GM18511 (cell line): ENCODE measurements at regions not wholly inside any gene's neighbourhood (a gene's known extent, or its start where the extent isn't known, plus 50 kb on each side); places are given as distances from the start of the nearest gene placed in this dataset.

ENCODE experiments used
- ATAC-seq: cut with Tn5 transposase; IDR thresholded peaks from one replicate; pipeline ENCODE4 v1.9.1; 2021; ENCODE audit warnings: mild to moderate bottlenecking, moderate library complexity; ENCODE audit not compliant: unreplicated experiment

GRCh38 chr7:81607987-81608386 is 161.9 kb downstream of the HGF start:
- no peak for ATAC-seq

GRCh38 chr7:81606078-81606863 is 163.6 kb downstream of the HGF start:
- no peak for ATAC-seq

- no peak for ATAC-seq
Measured at GRCh38 chr7:81605493-81605892, 164.4 kb downstream of the HGF start.

GRCh38 chr7:81604808-81605174 is 165.1 kb downstream of the HGF start:
- ATAC-seq = no peak

GRCh38 chr7:81604075-81604807 is 165.6 kb downstream of the HGF start:
- no peak for ATAC-seq

- ATAC-seq = no peak
Measured at GRCh38 chr7:81600608-81601007, 169.2 kb downstream of the HGF start.

GRCh38 chr7:81598951-81599350 is 170.9 kb downstream of the HGF start:
- ATAC-seq = no peak

GRCh38 chr7:81594767-81595166 is 175.1 kb downstream of the HGF start:
- ATAC-seq = no peak

- no peak for ATAC-seq
Measured at GRCh38 chr7:81590131-81590530, 179.7 kb downstream of the HGF start.

- ATAC-seq = no peak
Measured at GRCh38 chr7:81584667-81585066, 185.2 kb downstream of the HGF start.

GRCh38 chr7:81583882-81584533 is 185.8 kb downstream of the HGF start:
- no peak for ATAC-seq

GRCh38 chr7:81583090-81583489 is 186.8 kb downstream of the HGF start:
- no peak for ATAC-seq

- ATAC-seq = no peak
Measured at GRCh38 chr7:81577642-81578340, 192.1 kb downstream of the HGF start.

GRCh38 chr7:81574723-81575326 is 195.0 kb downstream of the HGF start:
- ATAC-seq = no peak

- ATAC-seq = no peak
Measured at GRCh38 chr7:81573932-81574331, 195.9 kb downstream of the HGF start.

- no peak for ATAC-seq
Measured at GRCh38 chr7:81573128-81573527, 196.7 kb downstream of the HGF start.

GRCh38 chr7:81562581-81562980 is 207.3 kb downstream of the HGF start:
- no peak for ATAC-seq

- ATAC-seq = no peak
Measured at GRCh38 chr7:81560708-81561107, 209.1 kb downstream of the HGF start.

- ATAC-seq = no peak
Measured at GRCh38 chr7:81549484-81550016, 220.3 kb downstream of the HGF start.

GRCh38 chr7:81534996-81535395 is 234.9 kb downstream of the HGF start:
- no peak for ATAC-seq

GRCh38 chr7:81534446-81534845 is 235.4 kb downstream of the HGF start:
- no peak for ATAC-seq
